NAMALWA (cell line): ENCODE measurements at regions not wholly inside any gene's neighbourhood (a gene's known extent, or its start where the extent isn't known, plus 50 kb on each side); places are given as distances from the start of the nearest gene placed in this dataset.

Experiments
- DNase-seq: peaks from one replicate; pipeline ENCODE4 v3.0.0-alpha.2; 2015; ENCODE audit warnings: low spot score

- DNase-seq: no peak
Measured at GRCh38 chr13:64075543-64076271, 2660.1 kb upstream of the PCDH20 start.

- DNase-seq: no peak
Measured at GRCh38 chr13:64074971-64075474, 2659.4 kb upstream of the PCDH20 start.

DNA sequence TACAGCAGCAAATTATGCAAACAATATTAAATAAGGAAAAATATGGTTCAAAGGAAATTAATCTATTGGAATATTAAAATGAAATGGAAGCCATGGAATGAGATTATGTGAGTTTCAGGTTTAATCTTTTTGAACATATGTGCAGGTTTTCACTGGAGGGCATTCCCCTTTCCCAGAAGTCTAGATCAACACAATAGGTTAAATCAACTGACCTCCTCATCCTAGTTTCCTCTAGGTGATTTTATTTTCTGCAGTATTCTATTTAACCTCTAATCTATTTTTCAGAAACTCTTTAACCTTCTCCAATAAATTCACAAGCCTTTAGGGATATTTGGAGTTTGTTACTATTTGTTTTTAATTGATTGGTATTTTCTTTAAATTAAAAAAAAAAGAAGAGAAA lies 2657.6 kb upstream of the PCDH20 start:
- DNase-seq: no peak

DNA sequence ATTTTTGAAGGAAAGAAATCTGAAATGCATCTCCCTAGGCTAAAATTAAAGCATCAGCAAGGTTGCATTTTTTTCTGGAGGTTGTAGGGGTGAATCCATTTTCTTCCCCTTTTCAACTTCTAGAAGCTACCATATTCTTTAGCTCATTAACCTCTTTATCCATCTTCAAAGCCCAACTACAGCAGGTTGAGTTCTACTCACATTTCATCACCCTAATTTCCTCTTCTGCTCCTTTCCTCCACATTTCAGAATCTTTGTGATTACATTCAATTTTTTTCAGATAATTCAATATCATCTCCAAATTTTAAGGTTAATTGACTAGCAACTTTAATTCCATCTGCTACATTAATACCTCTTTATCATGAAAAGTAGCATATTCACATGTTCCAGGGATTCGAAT lies 2655.7 kb upstream of the PCDH20 start:
- no peak for DNase-seq

DNA sequence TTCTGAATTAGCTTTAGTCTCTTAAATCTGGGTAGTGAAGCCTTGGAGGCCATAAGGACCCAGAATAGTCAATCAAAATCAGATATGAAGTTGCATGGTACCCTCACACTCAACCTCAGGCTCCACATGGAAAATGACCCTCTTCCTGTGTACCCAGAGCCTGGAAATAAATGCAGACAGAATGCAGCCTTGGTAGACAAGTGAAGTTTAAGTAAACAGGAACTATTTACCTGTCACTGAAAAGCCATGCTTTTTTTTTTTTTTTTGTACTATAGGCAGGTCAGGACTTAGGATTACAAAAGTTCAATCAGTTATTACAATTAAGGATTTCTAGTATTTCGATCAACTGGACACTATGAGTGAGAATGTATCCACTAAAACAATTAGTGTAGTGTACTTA lies 2654.2 kb upstream of the PCDH20 start:
- DNase-seq: no peak

- DNase-seq: no peak
Measured at GRCh38 chr13:64066711-64067110, 2651.1 kb upstream of the PCDH20 start.

- no peak for DNase-seq
Measured at GRCh38 chr13:64061649-64062048, 2646.0 kb upstream of the PCDH20 start.

DNA sequence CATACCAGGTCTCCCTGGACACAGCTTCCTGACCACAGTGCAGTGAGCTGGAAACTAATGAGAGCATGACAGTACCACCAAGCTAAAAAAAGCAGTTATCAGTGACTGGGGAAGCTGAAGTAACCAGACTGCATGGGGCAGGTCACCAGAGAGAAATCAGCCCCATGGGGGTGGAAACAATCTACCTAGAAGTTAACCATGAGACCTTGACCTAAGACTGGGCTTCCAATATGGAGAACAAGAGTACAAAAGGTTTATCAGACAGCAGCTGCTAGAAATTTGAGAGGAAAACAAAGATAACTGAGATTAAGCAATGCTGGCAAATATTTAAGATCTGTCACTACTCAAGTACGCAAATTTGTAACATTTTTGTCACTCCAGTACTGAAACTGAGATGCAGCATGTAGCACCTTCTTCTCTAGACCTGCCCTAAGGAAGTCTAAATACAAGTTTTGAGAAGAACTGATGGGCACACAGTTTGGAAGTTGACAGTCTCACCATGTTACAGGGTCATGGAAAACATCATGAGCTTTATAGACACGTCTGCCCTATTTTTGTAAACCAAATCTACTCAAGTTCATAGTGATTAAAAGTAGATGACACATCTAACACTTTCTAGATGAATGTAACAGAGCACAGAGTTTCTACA lies 2641.8 kb upstream of the PCDH20 start:
- DNase-seq: no peak

DNA sequence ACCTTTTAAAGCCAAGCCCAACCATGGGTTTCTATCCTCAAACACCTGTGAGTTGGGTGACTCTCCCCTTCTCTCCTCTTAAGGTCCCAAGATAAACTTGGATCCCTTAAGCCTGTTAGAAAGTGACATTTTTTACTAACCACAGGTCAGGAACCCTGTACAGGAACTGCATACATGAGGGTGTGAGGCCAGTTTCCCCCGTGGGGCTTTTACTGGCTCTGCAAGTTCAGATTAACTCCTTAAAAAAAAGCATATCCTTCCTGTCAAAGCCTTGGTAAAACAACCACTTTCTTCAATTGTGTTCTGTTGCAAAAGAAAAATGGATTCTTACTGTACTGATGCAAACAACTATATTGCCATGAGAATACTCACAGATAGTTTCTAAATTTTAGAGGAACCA lies 2638.7 kb upstream of the PCDH20 start:
- no peak for DNase-seq

- no peak for DNase-seq
Measured at GRCh38 chr13:64052521-64052920, 2636.9 kb upstream of the PCDH20 start.

- no peak for DNase-seq
Measured at GRCh38 chr13:64051278-64051677, 2635.6 kb upstream of the PCDH20 start.

GRCh38 chr13:64041296-64041695 lies 2625.6 kb upstream of the PCDH20 start:
- no peak for DNase-seq

DNA sequence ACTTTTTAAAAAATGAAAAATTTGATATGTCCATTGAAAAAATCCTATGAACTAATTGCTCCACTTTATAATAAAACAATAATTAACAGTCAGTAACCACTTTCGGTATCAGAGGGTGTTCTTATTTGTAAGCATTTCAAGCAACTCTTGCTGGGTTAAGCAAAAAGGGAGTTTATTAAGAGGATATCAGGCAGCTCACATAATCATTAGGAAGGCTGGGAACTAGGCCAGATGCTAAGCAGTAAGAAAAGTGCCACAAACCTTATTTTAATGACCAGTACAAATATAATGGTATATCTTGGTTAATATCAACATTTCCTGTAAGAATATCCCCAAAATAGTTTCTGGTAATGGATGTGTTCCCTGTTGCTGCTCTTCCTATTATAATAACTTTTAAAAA lies 2618.3 kb upstream of the PCDH20 start:
- no peak for DNase-seq

DNA sequence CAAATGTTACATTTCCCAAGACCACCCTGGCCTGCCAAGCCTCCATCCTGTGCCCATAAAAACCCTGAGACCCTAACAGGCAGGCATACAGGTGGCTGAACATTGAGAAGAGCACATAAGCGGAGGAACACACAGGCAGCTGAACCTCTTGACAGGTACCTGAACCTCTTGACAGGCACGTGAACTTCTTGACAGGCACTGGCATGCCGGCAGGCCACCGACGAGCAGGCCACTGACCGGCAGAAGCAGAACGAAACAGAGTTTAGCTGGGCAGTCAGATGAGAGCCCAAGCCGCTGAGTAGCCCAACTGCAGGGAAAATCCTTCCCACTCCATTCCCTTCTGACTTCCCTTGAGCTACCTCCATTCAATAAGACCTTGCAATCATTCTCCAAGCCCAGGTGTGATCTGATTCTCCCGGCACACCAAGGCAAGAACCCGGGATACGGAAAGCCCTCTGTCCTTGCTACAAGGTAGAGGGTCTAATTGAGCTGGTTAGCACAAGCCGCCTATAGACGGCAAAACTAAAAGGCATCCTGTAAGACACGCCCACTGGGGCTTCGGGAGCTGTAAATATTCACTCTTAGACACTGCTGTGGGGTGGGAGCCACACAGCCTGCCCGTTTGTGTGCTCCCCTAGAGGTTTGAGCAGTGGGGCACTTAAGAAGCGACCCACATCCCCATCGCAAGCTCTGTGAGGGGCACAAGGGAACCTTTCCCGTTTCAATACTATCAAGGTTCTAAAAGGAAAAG lies 2613.9 kb upstream of the PCDH20 start:
- DNase-seq: no peak

- no peak for DNase-seq
Measured at GRCh38 chr13:64028551-64028950, 2612.9 kb upstream of the PCDH20 start.

- DNase-seq: no peak
Measured at GRCh38 chr13:64020126-64020525, 2604.5 kb upstream of the PCDH20 start.

- no peak for DNase-seq
Measured at GRCh38 chr13:64007339-64007738, 2591.7 kb upstream of the PCDH20 start.

DNA sequence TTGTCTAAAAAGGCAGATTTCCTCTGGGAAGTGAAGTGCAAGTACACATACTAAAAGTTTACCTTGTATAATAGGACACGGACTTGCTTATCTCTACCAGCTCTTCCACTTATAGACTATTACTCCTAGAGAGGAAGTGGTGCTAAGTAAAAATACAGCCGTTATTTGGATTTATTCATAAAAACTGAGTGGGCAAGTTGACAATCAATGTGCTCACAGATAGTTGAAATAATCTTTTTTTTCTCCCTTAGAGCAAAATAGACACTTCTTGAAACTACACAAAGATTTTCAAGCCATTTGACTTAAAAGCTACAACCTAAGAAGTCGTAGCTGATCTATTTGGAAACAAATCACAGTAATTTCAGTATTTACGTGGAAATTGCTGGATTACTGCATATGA lies 2584.7 kb upstream of the PCDH20 start:
- no peak for DNase-seq

- no peak for DNase-seq
Measured at GRCh38 chr13:63999614-64000305, 2584.1 kb upstream of the PCDH20 start.

GRCh38 chr13:63983366-63983765 lies 2567.7 kb upstream of the PCDH20 start:
- DNase-seq: no peak

GRCh38 chr13:63979951-63980350 lies 2564.3 kb upstream of the PCDH20 start:
- no peak for DNase-seq

DNA sequence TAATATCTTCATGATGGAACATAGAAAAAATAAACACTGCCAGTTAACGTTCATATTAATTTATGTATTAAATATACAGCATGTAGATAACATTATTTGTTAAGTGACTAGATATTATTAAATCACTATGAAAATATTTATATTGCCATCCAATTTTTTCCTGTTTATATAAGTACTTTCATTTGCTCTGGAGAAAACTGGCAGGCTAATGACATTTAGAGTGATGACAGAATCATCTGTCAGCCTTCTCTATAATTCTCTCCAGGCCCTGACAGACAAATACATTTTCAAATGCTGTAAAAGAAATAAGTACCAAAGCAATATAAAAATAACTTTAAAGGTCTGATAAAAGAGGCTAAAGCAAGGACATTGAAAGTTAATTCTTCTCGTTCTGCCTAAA lies 2556.7 kb upstream of the PCDH20 start:
- DNase-seq: no peak
